A673 (cell line): ENCODE measurements at regions not wholly inside any gene's neighbourhood (a gene's known extent, or its start where the extent isn't known, plus 50 kb on each side); places are given as distances from the start of the nearest gene placed in this dataset.

Experiments used
- CTCF ChIP-seq: fragments of 300-800, 200-600 bp; sonication (generic); conservative IDR thresholded peaks from 2 replicates; pipeline ENCODE4 v1.5.1; 2017; ENCODE audit warnings: low read depth, mild to moderate bottlenecking, antibody characterized with exemption, low read length, moderate library complexity, mixed read lengths
- EZH2 ChIP-seq: fragments of 200-600 bp; sonication (generic); IDR thresholded peaks from 2 replicates; pipeline ENCODE4 v1.6.1; 2017; ENCODE audit warnings: borderline replicate concordance, low read depth, mild to moderate bottlenecking, mixed read lengths, antibody characterized with exemption, low read length; ENCODE audit not compliant: poor library complexity, severe bottlenecking

DNA sequence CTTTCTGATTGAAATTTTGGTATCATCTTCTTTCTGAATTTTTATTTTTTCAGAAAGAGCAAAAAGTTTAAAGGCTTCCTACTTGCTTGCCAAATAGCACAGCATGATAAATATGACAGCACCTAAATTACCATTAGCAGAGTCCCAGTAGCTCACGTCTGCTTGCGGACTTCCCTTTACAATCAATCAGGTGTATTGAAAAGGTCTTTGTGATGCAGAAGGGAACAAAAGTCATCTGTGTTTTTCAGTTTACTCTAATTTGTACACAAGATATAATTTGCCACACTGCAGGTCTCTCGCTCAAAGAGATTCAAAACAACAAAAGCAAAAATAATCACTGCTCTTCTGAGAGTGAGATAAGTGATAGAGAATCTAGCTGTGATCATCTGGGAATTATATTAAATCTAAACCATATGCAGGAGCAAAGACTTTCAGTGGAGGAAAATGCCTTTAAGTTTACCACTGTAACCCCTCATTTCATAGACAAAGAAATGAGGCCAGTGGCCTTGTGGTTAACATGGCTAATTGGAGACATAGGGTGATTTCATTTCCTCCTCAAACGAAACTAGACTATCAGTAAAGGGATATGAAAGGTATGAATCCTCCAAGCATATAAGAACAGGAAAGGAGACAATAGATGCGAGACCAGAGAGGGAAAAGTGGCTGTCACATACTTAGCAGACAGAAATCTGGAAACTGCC lies 240.8 kb upstream of the TMPO start:
- TF ChIP-seq CTCF (no peak), EZH2 (no peak)
